ENCODE measurements at regions not wholly inside any gene's neighbourhood (a gene's known extent, or its start where the extent isn't known, plus 50 kb on each side); places are given as distances from the start of the nearest gene placed in this dataset.
A peak's percentile ranks its signal among the peaks of the same experiment; 100 is the strongest.

DNA sequence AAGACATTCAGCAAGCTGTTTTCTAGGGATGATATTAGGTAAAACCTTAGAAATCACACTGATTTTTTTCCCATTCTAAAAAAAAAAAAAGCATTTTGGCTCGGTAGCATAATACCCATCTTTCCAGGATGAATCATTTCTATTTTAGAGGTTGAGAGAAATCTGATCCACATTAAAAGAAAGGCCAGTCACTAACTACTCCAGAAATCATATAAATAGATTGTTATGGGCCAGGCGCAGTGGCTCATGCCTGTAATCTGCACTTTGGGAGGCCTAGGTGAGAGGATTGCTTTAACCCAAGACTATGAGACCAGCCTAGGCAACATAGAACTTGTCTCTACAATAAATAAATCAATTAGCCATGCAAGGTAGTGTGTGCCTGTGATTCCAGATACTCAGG is 164.3 kb downstream of the BAMBI start:
- no peaks in the 10 kb centered on the region for H3K79me2 ChIP-seq (ENCODE audit: insufficient read depth, low read length)
- DNase-seq (ENCODE audit: low read depth) (peak; percentile 82), FAIRE-seq (no peak)
- H3K9me3 Mint-ChIP-seq (ENCODE audit: unreplicated experiment) = no peaks in the 10 kb centered on the region
- peak overlapping the region; percentile 90 for H3K27ac ChIP-seq (ENCODE audit: low read depth, low read length)
- no peaks in the 10 kb centered on the region for H4K20me1 ChIP-seq (ENCODE audit: insufficient read depth, low read length)
- H3K4me3 Mint-ChIP-seq (ENCODE audit: unreplicated experiment) = no peak overlapping the region
- peaks cover 34% of the 10 kb centered on the region for H3K4me1 ChIP-seq (ENCODE audit: insufficient read depth, low read length)
- peak overlapping the region; percentile 65 for H3K4me2 ChIP-seq (ENCODE audit: low read length)
- no peaks in the 10 kb centered on the region for H3K36me3 ChIP-seq (ENCODE audit: insufficient read depth, low read length)
- peak overlapping the region; percentile 99 for H3K27ac Mint-ChIP-seq (ENCODE audit: unreplicated experiment)
- H3K9ac ChIP-seq (ENCODE audit: low read length) = peak overlapping the region; percentile 64
- TF ChIP-seq EZH2 (IDR thresholded peaks at IDR 0.05; ENCODE audit: insufficient read depth, low read length) = no peak
- TF ChIP-seq, protein P1, sequence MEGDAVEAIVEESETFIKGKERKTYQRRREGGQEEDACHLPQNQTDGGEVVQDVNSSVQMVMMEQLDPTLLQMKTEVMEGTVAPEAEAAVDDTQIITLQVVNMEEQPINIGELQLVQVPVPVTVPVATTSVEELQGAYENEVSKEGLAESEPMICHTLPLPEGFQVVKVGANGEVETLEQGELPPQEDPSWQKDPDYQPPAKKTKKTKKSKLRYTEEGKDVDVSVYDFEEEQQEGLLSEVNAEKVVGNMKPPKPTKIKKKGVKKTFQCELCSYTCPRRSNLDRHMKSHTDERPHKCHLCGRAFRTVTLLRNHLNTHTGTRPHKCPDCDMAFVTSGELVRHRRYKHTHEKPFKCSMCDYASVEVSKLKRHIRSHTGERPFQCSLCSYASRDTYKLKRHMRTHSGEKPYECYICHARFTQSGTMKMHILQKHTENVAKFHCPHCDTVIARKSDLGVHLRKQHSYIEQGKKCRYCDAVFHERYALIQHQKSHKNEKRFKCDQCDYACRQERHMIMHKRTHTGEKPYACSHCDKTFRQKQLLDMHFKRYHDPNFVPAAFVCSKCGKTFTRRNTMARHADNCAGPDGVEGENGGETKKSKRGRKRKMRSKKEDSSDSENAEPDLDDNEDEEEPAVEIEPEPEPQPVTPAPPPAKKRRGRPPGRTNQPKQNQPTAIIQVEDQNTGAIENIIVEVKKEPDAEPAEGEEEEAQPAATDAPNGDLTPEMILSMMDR (IDR thresholded peaks at IDR 0.05; ENCODE audit: insufficient read depth, low read depth, low read length) = no peak
- H3K27me3 ChIP-seq (ENCODE audit: insufficient read depth, low read length) = no peaks in the 10 kb centered on the region
- H3K4me3 ChIP-seq (ENCODE audit: insufficient read depth, low read depth, low read length) = no peak overlapping the region
- H3K27me3 Mint-ChIP-seq (ENCODE audit: low read depth, unreplicated experiment) = no peaks in the 10 kb centered on the region
- no peaks in the 10 kb centered on the region for H3K36me3 Mint-ChIP-seq (ENCODE audit: low read depth, unreplicated experiment)
- peaks cover 46% of the 10 kb centered on the region for H3K4me1 Mint-ChIP-seq (ENCODE audit: low read depth, unreplicated experiment)
- peaks cover 9% of the 10 kb centered on the region for H3K9me3 ChIP-seq (ENCODE audit: insufficient read depth, low read depth, low read length)
- no peak overlapping the region for H2AFZ ChIP-seq (ENCODE audit: low read depth, low read length)

DNA sequence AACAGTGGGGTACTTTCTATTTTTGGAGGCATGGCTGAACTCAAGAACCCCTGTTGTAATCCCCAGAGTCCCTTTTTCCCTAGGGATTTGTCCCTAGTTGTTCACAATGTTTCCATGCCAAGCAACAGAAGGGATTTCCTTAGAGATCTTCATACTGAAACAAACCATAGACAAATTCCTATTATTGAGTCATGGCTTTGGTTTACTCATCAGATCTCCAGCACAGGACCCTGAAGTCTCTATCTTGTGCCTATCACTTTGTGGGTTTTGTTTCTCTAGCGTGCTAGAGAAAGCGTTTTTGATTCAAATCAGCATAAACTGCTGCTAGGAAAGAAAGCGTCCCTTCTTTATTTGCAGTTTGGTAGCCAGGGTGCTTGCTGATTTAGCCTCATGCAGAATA is 165.0 kb downstream of the BAMBI start:
- FAIRE-seq = peak; percentile 76
- peak overlapping the region; percentile 90 for H3K27ac ChIP-seq (ENCODE audit: low read depth, low read length)

More for the DNA sequence above, 165.0 kb downstream of the BAMBI start:
- no peak for TF ChIP-seq EZH2 (IDR thresholded peaks at IDR 0.05; ENCODE audit: insufficient read depth, low read length)
- TF ChIP-seq, protein P1 (IDR thresholded peaks at IDR 0.05; ENCODE audit: insufficient read depth, low read depth, low read length) = no peak
- Histone ChIP-seq H3K79me2 (ENCODE audit: insufficient read depth, low read length) (no peaks in the 10 kb centered on the region), H3K36me3 (ENCODE audit: insufficient read depth, low read length) (no peaks in the 10 kb centered on the region), H3K4me2 (ENCODE audit: low read length) (peak overlapping the region; percentile 65), H3K9ac (ENCODE audit: low read length) (peak overlapping the region; percentile 64), H2AFZ (ENCODE audit: low read depth, low read length) (no peak overlapping the region), H3K9me3 (ENCODE audit: insufficient read depth, low read depth, low read length) (peaks cover 9% of the 10 kb centered on the region), H3K4me1 (ENCODE audit: insufficient read depth, low read length) (peaks cover 34% of the 10 kb centered on the region), H3K4me3 (ENCODE audit: insufficient read depth, low read depth, low read length) (no peak overlapping the region), H3K27me3 (ENCODE audit: insufficient read depth, low read length) (no peaks in the 10 kb centered on the region), H4K20me1 (ENCODE audit: insufficient read depth, low read length) (no peaks in the 10 kb centered on the region)
- Mint-ChIP-seq H3K27me3 (ENCODE audit: low read depth, unreplicated experiment) (no peaks in the 10 kb centered on the region), H3K4me3 (ENCODE audit: unreplicated experiment) (no peak overlapping the region), H3K27ac (ENCODE audit: unreplicated experiment) (peak overlapping the region; percentile 99), H3K4me1 (ENCODE audit: low read depth, unreplicated experiment) (peaks cover 46% of the 10 kb centered on the region), H3K36me3 (ENCODE audit: low read depth, unreplicated experiment) (no peaks in the 10 kb centered on the region), H3K9me3 (ENCODE audit: unreplicated experiment) (no peaks in the 10 kb centered on the region)
- peak; percentile 93 for DNase-seq (ENCODE audit: low read depth)
